Cardiac muscle cell (in vitro differentiated cells and primary cell): ENCODE measurements at regions not wholly inside any gene's neighbourhood (a gene's known extent, or its start where the extent isn't known, plus 50 kb on each side); places are given as distances from the start of the nearest gene placed in this dataset.
"Not testable (repeated sequence)": the region's sequence is repeated elsewhere in the genome, so short reads cannot be mapped to it uniquely, and the experiment has no call there.

Source experiments
- DNase-seq, 2 donors: peaks; one replicate each; pipeline versions ENCODE4 v3.0.0 to v3.0.0-alpha.2; 2010 to 2017; ENCODE audit warnings: low read depth in 1 of 2, low spot score in 1 of 2
- H3K27ac ChIP-seq: fragments of 200-600 bp; sonication (generic); 2 replicates; pipeline ENCODE4 v1.5.1; 2016
- H3K27me3 ChIP-seq: fragments of 200-600 bp; sonication (generic); 2 replicates; pipeline ENCODE4 v1.6.0; 2016; ENCODE audit warnings: control low read depth
- H3K36me3 ChIP-seq: fragments of 200-600 bp; sonication (generic); 2 replicates; pipeline ENCODE4 v1.5.1; 2016; ENCODE audit warnings: control low read depth
- H3K4me1 ChIP-seq: fragments of 200-600 bp; sonication (generic); 2 replicates; pipeline ENCODE4 v1.8.1; 2017; ENCODE audit warnings: low read depth, mild to moderate bottlenecking, mixed run types
- H3K4me3 ChIP-seq: fragments of 200-600 bp; sonication (generic); 2 replicates; pipeline ENCODE4 v1.5.1; 2016; ENCODE audit warnings: mild to moderate bottlenecking
- H3K9me3 ChIP-seq: fragments of 200-600 bp; sonication (generic); 2 replicates; pipeline ENCODE4 v1.5.1; 2017; ENCODE audit warnings: low read depth, mild to moderate bottlenecking, control low read depth
- CTCF ChIP-seq: IDR thresholded peaks from 2 replicates; pipeline ENCODE4 v1.5.1; 2012; ENCODE audit warnings: low read depth, mild to moderate bottlenecking, low read length

DNA sequence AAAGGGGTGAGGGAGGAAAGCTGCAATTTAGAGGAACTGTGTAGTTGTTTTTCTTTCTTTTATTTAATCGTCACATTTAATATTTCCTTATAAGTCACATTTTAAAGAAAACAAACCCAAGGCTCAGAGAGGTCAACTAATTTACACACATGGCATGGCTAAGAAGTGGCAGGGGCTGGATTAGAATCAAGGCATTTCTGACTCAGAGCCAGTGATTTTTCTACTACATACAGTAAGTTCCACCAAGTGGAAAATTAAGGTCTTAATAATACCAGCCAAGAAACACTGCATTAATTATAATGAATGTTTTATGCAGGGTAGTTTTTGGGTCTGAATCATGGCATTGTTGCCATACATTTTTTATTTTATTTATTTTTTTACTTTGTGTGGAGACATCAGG, 607.7 kb upstream of the CITED2 start:
- no peak for TF ChIP-seq CTCF
- H3K36me3 ChIP-seq: no peaks in the 10 kb centered on the region
- no peak overlapping the region for H3K4me3 ChIP-seq
- DNase-seq: peak in 1 of 2 donors; percentile 26
- H3K27ac ChIP-seq: peak overlapping the region; percentile 91
- no peaks in the 10 kb centered on the region for H3K9me3 ChIP-seq
- peaks cover 28% of the 10 kb centered on the region for H3K4me1 ChIP-seq
- no peaks in the 10 kb centered on the region for H3K27me3 ChIP-seq

DNA sequence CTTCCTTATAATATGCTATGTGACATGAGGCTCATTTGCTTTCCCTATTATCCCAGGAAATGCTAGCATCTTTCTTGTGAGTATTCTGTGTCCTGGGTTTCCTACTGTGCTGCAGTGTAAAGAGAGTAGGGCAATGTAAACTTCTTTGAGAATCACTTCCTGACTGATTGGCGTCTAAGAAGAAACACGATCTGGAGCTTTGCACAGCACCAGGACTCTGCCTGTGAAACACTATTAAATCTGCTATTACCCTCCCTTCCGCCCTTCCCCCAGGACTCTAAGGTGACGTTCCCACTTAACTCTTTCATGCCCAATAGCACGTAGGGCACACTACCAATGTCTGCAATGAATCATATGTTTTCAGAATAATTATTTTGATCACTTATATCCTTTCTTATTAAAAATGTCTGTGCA, 607.3 kb upstream of the CITED2 start:
- DNase-seq: peak; percentile 66 to 82
- H3K36me3 ChIP-seq: no peaks in the 10 kb centered on the region
- no peak overlapping the region for H3K4me3 ChIP-seq
- TF ChIP-seq CTCF: no peak
- H3K27me3 ChIP-seq: no peaks in the 10 kb centered on the region
- H3K9me3 ChIP-seq: no peaks in the 10 kb centered on the region
- H3K27ac ChIP-seq: peak overlapping the region; percentile 91
- peaks cover 28% of the 10 kb centered on the region for H3K4me1 ChIP-seq

- Histone ChIP-seq H3K4me3 (no peak overlapping the region), H3K27ac (peak overlapping the region; percentile 91), H3K9me3 (no peaks in the 10 kb centered on the region), H3K27me3 (no peaks in the 10 kb centered on the region), H3K4me1 (peaks cover 28% of the 10 kb centered on the region), H3K36me3 (no peaks in the 10 kb centered on the region)
- DNase-seq: peak in 1 of 2 donors; percentile 25
- no peak for TF ChIP-seq CTCF
Observed at GRCh38 chr6:139981066-139981624, 606.7 kb upstream of the CITED2 start.

- not testable (repeated sequence) for H3K27me3 ChIP-seq, H3K9me3 ChIP-seq, H3K36me3 ChIP-seq, H3K4me3 ChIP-seq
- H3K27ac ChIP-seq: peak overlapping the region; percentile 91
- DNase-seq: peak in 1 of 2 donors; percentile 86
- peaks cover 28% of the 10 kb centered on the region for H3K4me1 ChIP-seq
Observed at GRCh38 chr6:139980631-139981030, 606.2 kb upstream of the CITED2 start.

DNA sequence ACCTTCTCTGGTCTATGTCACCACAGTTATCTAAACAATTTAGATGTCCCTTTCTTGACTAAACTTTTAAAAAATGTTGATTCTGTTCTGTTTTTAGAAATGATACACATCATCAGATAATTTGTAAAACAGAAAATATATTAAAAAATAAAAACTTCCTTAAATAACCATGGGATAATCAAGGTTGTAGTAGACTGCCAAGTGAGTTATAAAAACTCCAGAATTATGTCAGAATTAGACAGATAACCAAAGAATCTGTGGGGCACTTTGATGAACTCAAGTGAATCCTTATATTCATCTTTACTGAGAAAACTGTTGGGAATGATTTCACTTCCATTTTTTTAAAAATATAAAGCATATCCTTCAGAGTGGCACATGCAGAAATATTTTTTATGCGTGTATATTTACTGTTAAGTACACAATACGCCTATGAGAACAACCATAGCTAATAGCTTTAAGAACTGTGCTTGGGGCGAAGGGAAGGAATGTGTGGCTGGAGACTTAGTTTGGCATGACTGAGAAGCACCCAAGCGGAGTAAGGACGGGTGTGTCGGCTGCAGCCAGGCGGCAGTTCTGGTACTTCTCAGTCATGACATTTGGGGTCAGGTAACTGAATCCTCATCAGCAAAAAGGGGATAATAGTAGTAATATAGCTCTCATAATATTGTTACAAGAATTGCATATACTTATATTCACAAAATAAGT, 604.7 kb upstream of the CITED2 start:
- peak in 1 of 2 donors; percentile 24 for DNase-seq
- Histone ChIP-seq H3K27ac (peak overlapping the region; percentile 91), H3K4me1 (peaks cover 37% of the 10 kb centered on the region), H3K4me3 (no peak overlapping the region), H3K36me3 (no peaks in the 10 kb centered on the region), H3K27me3 (no peaks in the 10 kb centered on the region), H3K9me3 (no peaks in the 10 kb centered on the region)
- TF ChIP-seq CTCF: no peak

DNA sequence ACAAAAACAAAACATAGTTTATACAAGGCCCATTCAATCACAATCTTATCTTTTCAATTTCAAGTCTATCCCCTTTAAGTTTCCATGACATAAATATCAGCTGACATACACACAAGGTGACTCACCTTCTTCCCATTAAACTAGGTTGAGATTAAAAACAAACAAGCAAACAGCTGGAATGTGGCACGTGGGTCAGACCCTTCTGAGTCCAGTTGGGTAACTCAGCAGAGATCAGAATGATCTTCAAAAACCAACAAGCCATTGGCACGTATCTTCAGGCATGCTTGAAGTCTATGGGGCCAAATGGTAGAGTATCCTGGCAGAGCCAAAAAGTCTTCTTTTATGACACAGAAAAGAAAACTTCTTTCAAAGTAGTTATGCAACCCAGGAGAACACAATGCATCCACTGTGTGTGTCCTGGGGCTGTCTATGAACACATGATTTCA, 603.5 kb upstream of the CITED2 start:
- Histone ChIP-seq H3K9me3 (no peaks in the 10 kb centered on the region), H3K4me3 (no peak overlapping the region), H3K4me1 (peaks cover 42% of the 10 kb centered on the region), H3K27ac (no peak overlapping the region), H3K36me3 (no peaks in the 10 kb centered on the region), H3K27me3 (no peaks in the 10 kb centered on the region)
- TF ChIP-seq CTCF: no peak
- DNase-seq: peak in 1 of 2 donors; percentile 82
